ENCODE measurements at regions not wholly inside any gene's neighbourhood (a gene's known extent, or its start where the extent isn't known, plus 50 kb on each side); places are given as distances from the start of the nearest gene placed in this dataset.

- TF ChIP-seq, protein P1, sequence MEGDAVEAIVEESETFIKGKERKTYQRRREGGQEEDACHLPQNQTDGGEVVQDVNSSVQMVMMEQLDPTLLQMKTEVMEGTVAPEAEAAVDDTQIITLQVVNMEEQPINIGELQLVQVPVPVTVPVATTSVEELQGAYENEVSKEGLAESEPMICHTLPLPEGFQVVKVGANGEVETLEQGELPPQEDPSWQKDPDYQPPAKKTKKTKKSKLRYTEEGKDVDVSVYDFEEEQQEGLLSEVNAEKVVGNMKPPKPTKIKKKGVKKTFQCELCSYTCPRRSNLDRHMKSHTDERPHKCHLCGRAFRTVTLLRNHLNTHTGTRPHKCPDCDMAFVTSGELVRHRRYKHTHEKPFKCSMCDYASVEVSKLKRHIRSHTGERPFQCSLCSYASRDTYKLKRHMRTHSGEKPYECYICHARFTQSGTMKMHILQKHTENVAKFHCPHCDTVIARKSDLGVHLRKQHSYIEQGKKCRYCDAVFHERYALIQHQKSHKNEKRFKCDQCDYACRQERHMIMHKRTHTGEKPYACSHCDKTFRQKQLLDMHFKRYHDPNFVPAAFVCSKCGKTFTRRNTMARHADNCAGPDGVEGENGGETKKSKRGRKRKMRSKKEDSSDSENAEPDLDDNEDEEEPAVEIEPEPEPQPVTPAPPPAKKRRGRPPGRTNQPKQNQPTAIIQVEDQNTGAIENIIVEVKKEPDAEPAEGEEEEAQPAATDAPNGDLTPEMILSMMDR (conservative IDR thresholded peaks at IDR 0.05; ENCODE audit: low read length) = no peak
- no peak for DNase-seq (ENCODE audit: low read depth)
- H3K4me3 ChIP-seq (ENCODE audit: low read length) = no peak overlapping the region
Measured at GRCh38 chr14:26934151-26934550, 336.3 kb upstream of the NOVA1 start.

DNA sequence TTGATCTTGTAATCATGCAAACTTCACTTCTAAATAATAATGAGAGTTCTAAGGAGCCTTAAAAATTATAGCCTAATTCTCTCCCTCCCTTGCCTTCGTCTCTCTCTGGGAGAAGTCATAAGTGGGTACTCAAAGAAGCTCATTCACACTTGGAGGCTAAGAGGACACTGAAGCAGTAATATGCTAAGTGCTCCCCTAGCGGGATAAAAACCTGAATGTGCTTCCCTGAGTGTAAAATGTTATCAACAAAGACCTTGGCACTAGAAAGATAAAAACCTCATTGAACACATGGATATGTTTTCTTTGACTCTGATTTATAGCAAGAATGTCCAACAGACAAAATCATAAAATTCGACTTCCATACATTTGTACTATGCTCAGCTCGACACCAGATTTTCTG lies 337.9 kb upstream of the NOVA1 start:
- no peak for DNase-seq (ENCODE audit: low read depth)
- TF ChIP-seq, protein P1 (conservative IDR thresholded peaks at IDR 0.05; ENCODE audit: low read length) = no peak

GRCh38 chr14:26938054-26938453 lies 340.2 kb upstream of the NOVA1 start:
- TF ChIP-seq, protein P1 (conservative IDR thresholded peaks at IDR 0.05; ENCODE audit: low read length) = no peak
- H3K4me3 ChIP-seq (ENCODE audit: low read length) = no peak overlapping the region
- no peak for DNase-seq (ENCODE audit: low read depth)

More for the DNA sequence above, 337.9 kb upstream of the NOVA1 start:
- no peak overlapping the region for H3K4me3 ChIP-seq (ENCODE audit: low read length)

GRCh38 chr14:26939755-26940154 lies 341.9 kb upstream of the NOVA1 start:
- TF ChIP-seq, protein P1 (conservative IDR thresholded peaks at IDR 0.05; ENCODE audit: low read length) = no peak
- no peak overlapping the region for H3K4me3 ChIP-seq (ENCODE audit: low read length)
- no peak for DNase-seq (ENCODE audit: low read depth)

DNA sequence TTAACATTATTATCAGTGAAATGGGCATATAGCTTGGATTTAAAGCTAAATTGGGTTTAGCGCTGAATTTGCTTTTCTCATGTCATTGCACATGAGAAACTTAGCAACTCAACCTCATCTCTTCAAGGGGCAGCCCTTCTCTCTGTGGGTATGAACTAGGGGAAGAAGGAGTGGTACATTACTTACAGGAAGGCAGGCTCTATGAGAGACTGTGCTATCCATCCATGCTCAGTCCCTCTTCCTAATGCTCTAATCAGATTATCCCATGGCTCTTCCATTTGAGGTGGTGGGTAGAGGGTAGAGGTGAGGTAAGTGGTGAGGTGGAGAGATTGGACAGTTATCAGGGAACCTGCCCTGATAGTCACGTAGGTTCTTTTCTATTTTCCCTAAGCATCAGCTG lies 343.7 kb upstream of the NOVA1 start:
- DNase-seq (ENCODE audit: low read depth) = no peak
- TF ChIP-seq, protein P1 (conservative IDR thresholded peaks at IDR 0.05; ENCODE audit: low read length) = no peak
- H3K4me3 ChIP-seq (ENCODE audit: low read length) = no peak overlapping the region

DNA sequence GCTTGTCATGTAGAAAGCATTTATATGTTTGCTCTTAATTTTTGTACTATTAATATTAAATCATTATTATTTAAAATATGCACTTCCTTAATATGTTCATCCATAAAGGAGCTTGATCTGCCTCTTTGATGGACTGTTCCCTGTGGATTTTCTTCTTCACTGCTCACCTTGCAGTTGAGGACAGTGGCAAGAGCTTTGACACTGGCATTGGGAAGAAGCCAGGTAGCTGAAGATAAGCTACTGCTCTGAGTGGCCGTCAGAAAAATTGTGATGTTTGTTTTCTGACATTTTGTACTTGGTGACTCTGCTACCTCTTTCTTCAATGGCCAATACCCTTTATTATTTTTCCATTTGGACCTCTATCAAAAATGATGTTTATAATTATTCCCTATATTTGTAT lies 349.4 kb upstream of the NOVA1 start:
- no peak for DNase-seq (ENCODE audit: low read depth)
- TF ChIP-seq, protein P1 (conservative IDR thresholded peaks at IDR 0.05; ENCODE audit: low read length) = no peak
- no peak overlapping the region for H3K4me3 ChIP-seq (ENCODE audit: low read length)

GRCh38 chr14:26959437-26959836 lies 361.6 kb upstream of the NOVA1 start:
- TF ChIP-seq, protein P1 (conservative IDR thresholded peaks at IDR 0.05; ENCODE audit: low read length) = no peak
- no peak overlapping the region for H3K4me3 ChIP-seq (ENCODE audit: low read length)
- no peak for DNase-seq (ENCODE audit: low read depth)

All from AG10803 (cell line).